ENCODE measurements at regions not wholly inside any gene's neighbourhood (a gene's known extent, or its start where the extent isn't known, plus 50 kb on each side); places are given as distances from the start of the nearest gene placed in this dataset.

- TF ChIP-seq GABPA (tag; conservative IDR thresholded peaks at IDR 0.05; ENCODE audit: low read depth): no peak
- no peak for TF ChIP-seq ZC3H11A (IDR thresholded peaks at IDR 0.05; ENCODE audit: low read depth, low read length)
Observed at GRCh38 chr10:4208499-4208898, 423.5 kb upstream of the KLF6 start.

All from K562 (cell line).